SU-DHL-6 (cell line): ENCODE measurements at regions not wholly inside any gene's neighbourhood (a gene's known extent, or its start where the extent isn't known, plus 50 kb on each side); places are given as distances from the start of the nearest gene placed in this dataset.

ENCODE experiments used
- EZH2phosphoT487 ChIP-seq: fragments of 200-600 bp; sonication (generic), shearing (Covaris generic); conservative IDR thresholded peaks from 2 replicates; pipeline ENCODE4 v1.6.1; 2018; ENCODE audit warnings: mild to moderate bottlenecking, antibody characterized with exemption, low read length, moderate library complexity, mixed read lengths
- TF ChIP-seq, protein P1 (sequence below): fragments of 200-600 bp; sonication (generic); IDR thresholded peaks from one replicate; pipeline ENCODE4 v1.5.1; 2017; ENCODE audit warnings: antibody characterized with exemption, mild to moderate bottlenecking, low read length, moderate library complexity; ENCODE audit not compliant: insufficient read depth, poor library complexity, severe bottlenecking

- TF ChIP-seq, protein P1, sequence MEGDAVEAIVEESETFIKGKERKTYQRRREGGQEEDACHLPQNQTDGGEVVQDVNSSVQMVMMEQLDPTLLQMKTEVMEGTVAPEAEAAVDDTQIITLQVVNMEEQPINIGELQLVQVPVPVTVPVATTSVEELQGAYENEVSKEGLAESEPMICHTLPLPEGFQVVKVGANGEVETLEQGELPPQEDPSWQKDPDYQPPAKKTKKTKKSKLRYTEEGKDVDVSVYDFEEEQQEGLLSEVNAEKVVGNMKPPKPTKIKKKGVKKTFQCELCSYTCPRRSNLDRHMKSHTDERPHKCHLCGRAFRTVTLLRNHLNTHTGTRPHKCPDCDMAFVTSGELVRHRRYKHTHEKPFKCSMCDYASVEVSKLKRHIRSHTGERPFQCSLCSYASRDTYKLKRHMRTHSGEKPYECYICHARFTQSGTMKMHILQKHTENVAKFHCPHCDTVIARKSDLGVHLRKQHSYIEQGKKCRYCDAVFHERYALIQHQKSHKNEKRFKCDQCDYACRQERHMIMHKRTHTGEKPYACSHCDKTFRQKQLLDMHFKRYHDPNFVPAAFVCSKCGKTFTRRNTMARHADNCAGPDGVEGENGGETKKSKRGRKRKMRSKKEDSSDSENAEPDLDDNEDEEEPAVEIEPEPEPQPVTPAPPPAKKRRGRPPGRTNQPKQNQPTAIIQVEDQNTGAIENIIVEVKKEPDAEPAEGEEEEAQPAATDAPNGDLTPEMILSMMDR, result no peak
- no peak for TF ChIP-seq EZH2phosphoT487
These were observed 554.8 kb upstream of the B3GALT2 start for GRCh38 chr1:193741228-193741627.
